Activated naive CD4-positive, alpha-beta T cell treated with anti-CD3 and anti-CD28 coated beads, Interleukin-2, amount 50 U/mL, for 16 hours (primary cell): ENCODE measurements at regions not wholly inside any gene's neighbourhood (a gene's known extent, or its start where the extent isn't known, plus 50 kb on each side); places are given as distances from the start of the nearest gene placed in this dataset.

Experiments
- DNase-seq: peaks from one replicate; pipeline ENCODE4 v3.0.0-alpha.2; 2020

DNA sequence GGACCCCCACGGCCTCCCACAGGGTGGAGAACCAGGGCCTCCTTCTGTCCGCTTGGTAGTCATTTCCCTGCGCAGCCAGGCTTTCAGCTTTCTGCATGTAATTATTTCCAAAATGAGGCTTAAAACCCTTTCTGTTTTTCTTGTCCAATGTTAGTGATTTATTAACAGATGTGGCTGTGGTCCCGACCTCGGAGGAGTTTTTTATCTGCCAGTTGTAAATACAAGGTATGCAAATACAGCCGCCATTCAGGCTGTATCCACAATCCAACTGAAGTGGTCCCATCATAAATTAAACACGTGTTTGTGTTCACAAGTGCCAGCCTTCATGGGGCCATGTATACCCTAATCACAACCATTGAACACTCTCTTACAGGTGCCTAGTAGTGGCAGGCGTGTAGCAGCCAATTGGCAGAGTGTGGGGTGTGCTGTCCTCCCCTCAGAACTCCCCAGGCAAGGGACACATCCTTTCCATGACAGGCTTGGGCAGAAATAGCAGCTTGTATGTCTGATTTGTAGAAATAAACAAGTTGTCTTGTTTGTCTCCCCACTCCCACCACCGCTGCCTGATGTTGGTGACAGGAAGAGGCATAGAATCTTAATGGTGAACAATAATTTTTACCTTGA, 251.3 kb upstream of the MKI67 start:
- no peak for DNase-seq

DNA sequence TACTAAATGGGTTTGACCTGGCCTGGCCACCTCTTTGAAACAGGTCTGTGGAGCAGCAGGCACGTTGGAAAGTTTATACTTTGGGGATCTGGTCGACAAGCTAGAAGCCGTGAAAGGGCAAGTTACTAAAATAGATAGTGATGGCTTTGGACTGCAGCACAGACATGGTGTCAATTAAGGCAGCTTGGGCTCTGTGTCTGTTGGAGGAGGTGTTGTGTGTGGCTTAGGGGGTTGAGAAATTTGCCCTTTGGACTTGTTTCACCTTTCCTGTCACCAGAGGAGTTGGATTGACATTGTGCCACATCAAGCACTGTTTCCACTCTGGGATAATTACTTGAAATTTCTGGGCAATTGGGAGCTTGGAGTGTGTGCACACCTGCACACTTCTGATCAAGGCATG, 251.8 kb upstream of the MKI67 start:
- DNase-seq, result no peak

- DNase-seq, result no peak
Measured at GRCh38 chr10:128380946-128381345, 254.7 kb upstream of the MKI67 start.

- no peak for DNase-seq
Measured at GRCh38 chr10:128382225-128382624, 256.0 kb upstream of the MKI67 start.

- DNase-seq, result no peak
Measured at GRCh38 chr10:128384831-128385230, 258.6 kb upstream of the MKI67 start.

DNA sequence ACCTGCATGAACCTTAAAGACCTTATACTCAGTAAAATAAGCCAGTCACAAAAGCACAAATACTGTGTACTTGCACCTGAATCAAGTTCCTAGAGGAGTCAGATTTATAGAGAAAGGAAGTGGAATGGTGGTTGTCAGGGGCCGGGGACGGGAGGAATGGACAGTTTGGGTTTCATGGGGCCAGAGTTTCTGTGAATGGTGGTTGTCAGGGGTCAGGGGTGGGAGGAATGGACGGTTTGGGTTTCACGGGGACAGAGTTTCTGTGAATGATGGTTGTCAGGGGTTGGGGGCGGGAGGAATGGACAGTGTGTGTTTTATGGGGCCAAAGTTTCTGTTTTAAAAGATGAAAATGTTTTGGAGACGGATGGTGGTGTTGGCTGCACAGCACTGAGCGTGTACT, 260.0 kb upstream of the MKI67 start:
- DNase-seq, result no peak

GRCh38 chr10:128386816-128387604, 260.8 kb upstream of the MKI67 start:
- no peak for DNase-seq

GRCh38 chr10:128390596-128390995, 264.4 kb upstream of the MKI67 start:
- DNase-seq, result no peak

- DNase-seq, result no peak
Measured at GRCh38 chr10:128393546-128393945, 267.3 kb upstream of the MKI67 start.

DNA sequence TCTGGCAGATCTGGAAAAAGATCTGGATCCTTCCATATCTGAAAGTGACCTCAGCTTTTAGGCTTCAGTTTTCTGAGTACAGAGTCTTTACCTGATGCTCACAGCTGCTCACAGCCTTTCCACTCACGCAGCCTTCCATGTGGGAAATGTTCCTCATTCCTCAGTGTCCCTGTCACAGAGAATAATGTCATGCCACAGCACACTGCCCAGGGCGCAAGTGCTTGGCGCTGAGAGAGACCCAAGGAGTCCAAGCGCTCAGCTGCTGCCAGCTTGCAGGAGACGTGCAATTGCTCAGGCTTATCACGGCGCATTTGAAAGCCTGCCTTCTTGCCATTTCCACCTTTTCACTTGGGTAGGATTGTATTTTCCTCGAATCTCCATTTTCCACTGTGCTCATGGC, 271.9 kb upstream of the MKI67 start:
- no peak for DNase-seq

DNA sequence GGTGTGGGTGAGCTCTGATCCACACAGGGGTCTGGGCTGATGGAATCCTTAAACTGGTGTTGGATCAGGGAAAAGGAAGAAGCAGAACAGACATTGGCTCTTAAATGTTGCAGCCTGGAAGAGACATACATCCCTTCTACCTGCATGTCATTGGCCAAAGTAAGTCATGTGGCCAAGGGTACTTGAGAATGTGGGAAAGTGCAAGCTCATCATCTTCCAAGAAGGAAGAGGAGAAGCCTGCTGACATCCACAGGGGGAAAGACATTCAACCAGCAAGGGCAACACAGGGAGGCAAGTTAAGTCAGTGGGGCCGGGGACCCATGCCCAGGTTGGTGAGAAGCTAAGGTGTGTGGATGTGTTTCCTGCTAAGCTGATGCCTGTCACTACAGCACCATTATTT, 272.8 kb upstream of the MKI67 start:
- no peak for DNase-seq

- DNase-seq, result no peak
Measured at GRCh38 chr10:128400564-128400963, 274.3 kb upstream of the MKI67 start.

DNA sequence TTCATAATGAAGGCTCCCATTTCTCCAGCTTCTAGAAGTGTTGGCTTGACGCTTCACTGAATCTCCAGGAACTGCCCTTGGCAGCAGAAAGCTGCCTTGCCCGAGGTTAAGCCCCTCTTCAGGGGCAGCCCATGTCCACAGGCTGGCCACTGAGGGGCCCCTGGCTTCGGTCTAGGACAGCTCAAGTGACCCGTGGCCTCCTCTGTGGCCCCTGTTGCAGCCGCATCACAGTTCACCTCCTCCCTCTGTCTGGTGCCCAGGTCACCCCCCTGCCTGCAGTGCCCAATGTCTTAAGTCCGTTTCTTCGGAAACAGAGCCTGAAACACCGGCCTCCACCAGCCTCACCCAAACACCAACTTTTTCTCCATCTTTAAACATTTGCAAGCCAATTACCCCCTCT, 279.2 kb upstream of the MKI67 start:
- DNase-seq, result no peak

GRCh38 chr10:128411643-128412042, 285.4 kb upstream of the MKI67 start:
- DNase-seq, result no peak

DNA sequence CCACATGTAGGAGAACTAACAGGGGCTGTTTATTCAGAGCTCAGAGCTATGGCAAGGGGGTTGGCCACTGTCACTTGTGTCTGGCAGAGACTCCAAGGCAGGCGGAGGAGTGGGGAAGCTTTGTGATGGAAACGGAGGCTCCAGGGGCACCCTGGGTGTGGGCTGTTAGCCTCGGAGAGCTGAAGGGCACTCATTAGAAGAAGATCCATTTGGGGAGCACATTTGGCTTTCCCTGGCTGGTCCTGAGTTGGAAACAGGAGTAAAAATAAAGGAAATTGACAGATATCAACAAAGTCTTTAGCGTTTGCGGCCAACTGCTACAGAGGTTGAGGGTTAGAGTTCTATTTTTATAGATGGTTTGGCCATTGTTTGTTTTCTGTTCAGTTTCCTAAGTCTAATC, 288.3 kb upstream of the MKI67 start:
- DNase-seq, result no peak

GRCh38 chr10:128416231-128416630, 290.0 kb upstream of the MKI67 start:
- DNase-seq, result no peak

DNA sequence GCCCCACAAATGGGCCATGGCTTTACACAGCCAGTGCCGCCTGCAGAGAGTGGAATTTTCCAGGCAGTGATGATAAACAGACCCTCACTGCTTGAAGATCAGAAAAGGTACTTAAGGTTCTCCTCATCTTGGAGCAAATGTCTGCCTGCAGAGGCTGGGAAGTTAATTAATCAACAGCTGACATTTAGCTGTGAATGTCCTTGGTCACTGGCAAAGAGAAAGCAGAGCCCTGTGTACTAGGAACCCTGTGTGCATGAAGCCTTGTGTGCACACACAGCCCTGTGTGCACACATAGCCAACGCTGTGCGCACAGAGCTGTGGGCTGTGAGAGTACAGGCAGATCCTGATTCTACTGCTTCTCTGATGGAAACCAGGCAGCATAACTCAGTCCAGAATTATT, 291.6 kb upstream of the MKI67 start:
- DNase-seq, result no peak

DNA sequence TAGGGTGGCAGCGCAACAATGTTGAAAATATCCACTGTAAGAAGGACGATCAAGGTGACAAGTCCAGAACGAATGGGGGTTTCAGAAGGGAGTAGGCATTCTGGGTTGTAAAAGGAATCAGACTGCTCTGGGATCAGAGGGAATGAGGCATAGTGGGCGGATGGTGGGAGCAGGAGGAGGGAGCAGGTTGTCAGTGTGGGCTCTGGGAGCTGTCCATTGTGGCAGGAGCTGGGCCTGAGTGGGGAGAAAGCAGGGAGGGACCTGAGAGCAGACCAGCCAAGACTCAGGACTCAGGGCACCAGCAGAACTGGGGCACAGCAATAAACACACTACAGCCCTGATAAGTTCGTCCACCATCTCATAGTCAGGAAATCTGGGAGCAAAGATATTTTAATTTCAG, 292.6 kb upstream of the MKI67 start:
- DNase-seq, result no peak

DNA sequence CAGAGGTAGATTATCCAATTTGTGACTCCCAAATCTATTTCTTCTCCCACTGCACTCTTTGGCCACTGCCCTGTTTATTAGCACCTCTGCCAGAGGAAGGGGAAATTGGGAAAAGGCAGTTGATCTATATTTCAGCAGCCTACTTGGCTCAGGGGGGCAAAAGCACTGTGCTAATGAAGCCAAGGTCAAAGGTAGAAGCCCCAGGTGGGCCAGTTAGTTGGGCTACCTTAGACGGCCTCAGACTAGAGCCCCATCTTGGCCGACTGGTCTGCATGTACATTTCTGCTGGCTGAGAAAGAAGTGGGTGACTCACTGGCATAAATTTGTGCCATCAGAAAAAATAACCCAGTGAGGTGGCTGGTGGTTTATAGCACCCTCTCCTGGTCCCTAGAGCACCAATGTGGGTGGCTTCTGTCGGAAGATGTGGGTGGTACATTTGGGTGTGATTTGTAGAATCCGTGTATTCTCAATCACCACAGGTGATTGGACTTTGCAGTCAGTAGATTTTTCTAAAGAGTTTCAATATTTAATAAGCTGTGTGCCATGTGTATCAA, 293.3 kb upstream of the MKI67 start:
- no peak for DNase-seq

- no peak for DNase-seq
Measured at GRCh38 chr10:128420623-128421022, 294.4 kb upstream of the MKI67 start.

DNA sequence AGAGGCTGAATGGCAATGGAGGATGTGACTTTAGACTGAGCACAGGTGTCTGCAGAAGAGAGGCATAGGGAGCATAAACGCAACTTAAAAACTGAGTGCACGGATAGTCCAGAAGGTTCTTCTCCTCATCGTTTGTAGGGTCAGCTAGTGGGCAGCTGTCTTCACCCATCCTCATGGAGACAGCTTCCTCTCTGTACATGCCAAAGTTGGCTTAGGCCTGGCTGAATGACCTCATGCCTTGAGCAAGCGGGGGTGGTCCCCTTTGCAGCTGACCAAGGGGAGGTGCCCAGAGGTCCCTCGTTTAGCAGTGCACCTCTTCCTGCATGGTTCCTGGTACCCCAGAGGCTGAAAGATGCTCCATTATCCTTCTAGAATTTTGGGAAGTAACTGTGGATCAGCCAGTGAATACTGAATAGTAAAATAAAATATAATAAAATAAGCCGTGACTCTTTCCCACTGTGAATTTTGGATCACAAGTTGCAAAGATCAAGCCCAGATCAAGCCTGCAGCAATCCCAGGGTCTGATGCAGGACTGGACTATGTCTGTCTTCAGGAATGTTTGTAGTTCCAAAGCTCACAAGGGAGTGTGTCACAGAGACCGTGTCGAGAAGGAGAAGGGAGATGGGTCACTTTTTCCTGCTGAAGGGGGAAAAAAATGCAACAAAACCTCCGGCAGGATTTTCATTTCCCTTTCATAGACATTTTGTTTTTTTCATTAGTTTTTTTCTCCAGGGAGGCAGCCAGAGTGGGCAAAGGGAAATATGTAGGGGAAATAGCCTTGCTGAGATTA, 295.3 kb upstream of the MKI67 start:
- DNase-seq, result no peak

GRCh38 chr10:128422190-128422589, 296.0 kb upstream of the MKI67 start:
- no peak for DNase-seq

DNA sequence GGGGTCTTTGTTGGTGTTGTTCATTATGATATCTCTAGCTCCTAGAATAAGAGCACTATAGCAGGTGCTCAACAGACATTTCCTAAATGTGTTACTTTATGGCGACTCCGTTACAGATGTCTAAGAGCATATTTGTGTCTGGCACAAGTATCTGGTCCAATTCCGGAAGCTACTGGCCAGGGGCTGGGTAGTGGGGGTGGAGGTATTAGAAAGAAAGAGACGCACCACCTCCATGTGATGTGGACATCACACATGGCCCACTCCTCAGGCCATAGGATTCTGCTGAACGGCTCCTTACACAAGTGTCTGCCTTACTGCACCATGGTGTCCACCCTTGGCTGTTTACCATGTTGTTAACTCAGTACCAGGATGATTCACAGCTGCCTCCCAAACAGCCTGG, 296.8 kb upstream of the MKI67 start:
- DNase-seq, result no peak

DNA sequence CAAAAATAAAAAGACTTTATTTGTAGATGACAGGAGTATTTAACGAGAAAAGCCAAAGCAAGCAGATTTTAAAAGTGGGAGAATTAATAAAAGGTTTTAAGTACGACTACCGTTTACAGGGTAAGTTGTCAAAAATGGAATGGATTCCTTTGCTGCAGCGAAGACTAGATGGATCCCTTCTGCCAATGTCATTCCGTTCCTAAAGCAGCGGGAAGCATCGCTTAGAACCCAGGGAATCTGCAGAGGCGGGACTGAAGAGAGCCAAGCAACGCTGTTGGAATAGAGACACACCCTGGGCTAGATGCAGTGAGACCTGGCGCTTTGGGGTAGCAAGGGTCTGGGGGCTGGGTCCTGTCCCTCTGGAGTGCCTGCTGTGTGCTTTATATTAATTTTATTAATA, 303.1 kb upstream of the MKI67 start:
- DNase-seq, result no peak
